Kidney (tissue), 13 donors: ENCODE measurements at regions not wholly inside any gene's neighbourhood (a gene's known extent, or its start where the extent isn't known, plus 50 kb on each side); places are given as distances from the start of the nearest gene placed in this dataset.
A peak's percentile ranks its signal among the peaks of the same experiment; 100 is the strongest.
"Not testable (repeated sequence)": the region's sequence is repeated elsewhere in the genome, so short reads cannot be mapped to it uniquely, and the experiment has no call there.

Experiments used
- DNase-seq, 5 donors: peaks; one replicate each; pipeline ENCODE4 v3.0.0-alpha.2; 2013 to 2020
- FAIRE-seq: peaks from 2 replicates; lab custom pipeline; 2012; peaks lifted over from hg19 to GRCh38; lab: Jason Lieb, UNC
- H3K27ac ChIP-seq, 2 donors: one replicate each; pipeline ENCODE4 v1.7.0; 2013; ENCODE audit warnings: low read depth in 2 of 2, low read length in 2 of 2, inconsistent platforms in 1 of 2
- H3K27me3 ChIP-seq: one replicate; pipeline ENCODE4 v1.7.1; 2013; ENCODE audit warnings: low read length, inconsistent platforms; ENCODE audit not compliant: control insufficient read depth, insufficient read depth
- H3K36me3 ChIP-seq, 3 donors: one replicate each; pipeline versions ENCODE4 v1.7.0 to v1.7.1; 2013; ENCODE audit warnings: low read length in 3 of 3, control low read depth in 1 of 3, inconsistent platforms in 1 of 3; ENCODE audit not compliant: insufficient read depth in 3 of 3, control insufficient read depth in 2 of 3
- H3K4me1 ChIP-seq, 3 donors: one replicate each; pipeline versions ENCODE4 v1.7.0 to v1.7.1; 2013; ENCODE audit warnings: low read length in 3 of 3, inconsistent platforms in 1 of 3, low read depth in 1 of 3; ENCODE audit not compliant: control insufficient read depth in 2 of 3, insufficient read depth in 2 of 3
- H3K4me3 ChIP-seq, 3 donors: one replicate each; pipeline versions ENCODE4 v1.7.0 to v1.8.1; 2013; ENCODE audit warnings: low read length in 3 of 3, control low read depth in 1 of 3, inconsistent platforms in 1 of 3
- H3K9ac ChIP-seq, 3 donors: one replicate each; pipeline versions ENCODE4 v1.7.0 to v1.7.1; 2013; ENCODE audit warnings: low read length in 3 of 3, control low read depth in 1 of 3, inconsistent platforms in 1 of 3
- H3K9me3 ChIP-seq, 3 donors: one replicate each; pipeline versions ENCODE4 v1.7.0 to v1.7.1; 2013; ENCODE audit warnings: low read length in 3 of 3, control low read depth in 1 of 3, inconsistent platforms in 1 of 3; ENCODE audit not compliant: control insufficient read depth in 2 of 3, insufficient read depth in 1 of 3
- CTCF ChIP-seq: IDR thresholded peaks from 3 replicates; pipeline ENCODE4 v1.5.1; 2012; ENCODE audit warnings: mild to moderate bottlenecking, moderate library complexity, borderline replicate concordance; ENCODE audit not compliant: insufficient read depth; ENCODE audit errors: extremely low read depth
- intact Hi-C: fragments of 100-400 bp; cut with DNase I; formaldehyde crosslinking; loops from one replicate; pipeline ENCODE4 v1.11.1; 2022
- donor health status: control.
- donor health status: control.
- donor health status: control.
- donor health status: control.
- donor health status: control.
- donor health status: DM: yes; HTN: yes; CAD: no.
- donor health status: Normal renal cell carcinoma (clear cell type).

GRCh38 chr4:124931050-124931449 lies 218.5 kb upstream of the ANKRD50 start:
- no peaks in the 10 kb centered on the region for H3K27me3 ChIP-seq
- no peak for TF ChIP-seq CTCF
- no peaks in the 10 kb centered on the region for H3K4me1 ChIP-seq
- H3K9me3 ChIP-seq = no peaks in the 10 kb centered on the region
- no peaks in the 10 kb centered on the region for H3K36me3 ChIP-seq
- FAIRE-seq (no peak), DNase-seq (peak in 2 of 5 donors; percentile 77 to 85)
- H3K27ac ChIP-seq = no peak overlapping the region
- H3K4me3 ChIP-seq = no peak overlapping the region
- intact Hi-C loops = no loop called here
- no peak overlapping the region for H3K9ac ChIP-seq

- FAIRE-seq, H3K27me3 ChIP-seq, DNase-seq, H3K9ac ChIP-seq, H3K4me3 ChIP-seq, H3K27ac ChIP-seq, H3K9me3 ChIP-seq, H3K4me1 ChIP-seq, intact Hi-C loops, H3K36me3 ChIP-seq: not testable (repeated sequence)
Observed at GRCh38 chr4:124922748-124923147, 210.2 kb upstream of the ANKRD50 start.

- no peak overlapping the region for H3K4me3 ChIP-seq
- H3K27ac ChIP-seq = no peak overlapping the region
- H3K27me3 ChIP-seq = no peaks in the 10 kb centered on the region
- no peak for DNase-seq
- no peaks in the 10 kb centered on the region for H3K9me3 ChIP-seq
- no peaks in the 10 kb centered on the region for H3K4me1 ChIP-seq
- no peak overlapping the region for H3K9ac ChIP-seq
- intact Hi-C loops = no loop called here
- TF ChIP-seq CTCF = no peak
- H3K36me3 ChIP-seq = no peaks in the 10 kb centered on the region
- FAIRE-seq = no peak
Observed at GRCh38 chr4:124918559-124919122, 206.1 kb upstream of the ANKRD50 start.

- H3K9me3 ChIP-seq = peaks cover 0 to 5% (median 0%) of the 10 kb centered on the region in 3 donors
- no peaks in the 10 kb centered on the region for H3K36me3 ChIP-seq
- H3K27ac ChIP-seq = no peak overlapping the region
- intact Hi-C loops = no loop called here
- no peaks in the 10 kb centered on the region for H3K27me3 ChIP-seq
- FAIRE-seq (no peak), DNase-seq (no peak)
- no peak overlapping the region for H3K4me3 ChIP-seq
- TF ChIP-seq CTCF = no peak
- no peaks in the 10 kb centered on the region for H3K4me1 ChIP-seq
- no peak overlapping the region for H3K9ac ChIP-seq
Observed at GRCh38 chr4:124915073-124915472, 202.5 kb upstream of the ANKRD50 start.
